ENCODE measurements at regions not wholly inside any gene's neighbourhood (a gene's known extent, or its start where the extent isn't known, plus 50 kb on each side); places are given as distances from the start of the nearest gene placed in this dataset.

- Histone ChIP-seq H3K36me3 (no peaks in the 10 kb centered on the region), H3K27ac (no peak overlapping the region), H3K9me3 (no peaks in the 10 kb centered on the region), H3K4me1 (peaks cover 0 to 20% (median under 1%) of the 10 kb centered on the region in 3 donors), H3K27me3 (no peaks in the 10 kb centered on the region), H3K4me3 (no peak overlapping the region)
- WGBS, 2 donors = 61 to 74% methylated on average over 6 of the region's 6 CpGs
- DNase-seq = no peak
- TF ChIP-seq POLR2A (IDR thresholded peaks at IDR 0.05) (no peak), CTCF (IDR thresholded peaks at IDR 0.05) (no peak)
- intact Hi-C loops (cut with DNase I) = no loop called here
These were observed 201.7 kb upstream of the RREB1 start for GRCh38 chr6:6905961-6906518.

GRCh38 chr6:6906570-6907213, 201.1 kb upstream of the RREB1 start:
- Histone ChIP-seq H3K9me3 (no peaks in the 10 kb centered on the region), H3K36me3 (no peaks in the 10 kb centered on the region), H3K4me3 (no peak overlapping the region), H3K27ac (no peak overlapping the region), H3K4me1 (peaks cover 0 to 13% (median 0%) of the 10 kb centered on the region in 3 donors), H3K27me3 (no peaks in the 10 kb centered on the region)
- whole genome bisulfite sequencing, 2 donors = 59 to 77% methylated on average over 5 of the region's 5 CpGs
- intact Hi-C loops (cut with DNase I) = no loop called here
- no peak for DNase-seq
- no peak for TF ChIP-seq POLR2A (IDR thresholded peaks at IDR 0.05)
- TF ChIP-seq CTCF (IDR thresholded peaks at IDR 0.05) = no peak

GRCh38 chr6:6907286-6907685, 200.5 kb upstream of the RREB1 start:
- H3K4me1 ChIP-seq = peaks cover 0 to 10% (median 0%) of the 10 kb centered on the region in 3 donors
- TF ChIP-seq POLR2A (IDR thresholded peaks at IDR 0.05) = no peak
- no peak for TF ChIP-seq CTCF (IDR thresholded peaks at IDR 0.05)
- no peak overlapping the region for H3K4me3 ChIP-seq
- H3K27me3 ChIP-seq = no peaks in the 10 kb centered on the region
- no peak for DNase-seq
- no peaks in the 10 kb centered on the region for H3K36me3 ChIP-seq
- H3K9me3 ChIP-seq = no peaks in the 10 kb centered on the region
- WGBS, 2 donors = 90 to 91% methylated on average over 4 of the region's 4 CpGs
- H3K27ac ChIP-seq = no peak overlapping the region
- intact Hi-C loops (cut with DNase I) = no loop called here

- no peak for DNase-seq
- Histone ChIP-seq H3K27ac (no peak overlapping the region), H3K27me3 (no peaks in the 10 kb centered on the region), H3K36me3 (no peaks in the 10 kb centered on the region), H3K4me1 (peaks cover 0 to 18% (median 0%) of the 10 kb centered on the region in 3 donors), H3K4me3 (no peak overlapping the region), H3K9me3 (no peaks in the 10 kb centered on the region)
- TF ChIP-seq CTCF (IDR thresholded peaks at IDR 0.05) (no peak), POLR2A (IDR thresholded peaks at IDR 0.05) (no peak)
- intact Hi-C loops (cut with DNase I) = no loop called here
- 67 to 70% methylated on average over 1 of the region's 1 CpG for WGBS, 2 donors
These were observed 199.6 kb upstream of the RREB1 start for GRCh38 chr6:6908121-6908520.

GRCh38 chr6:6909111-6909510, 198.7 kb upstream of the RREB1 start:
- peaks cover 0 to 28% (median 0%) of the 10 kb centered on the region in 3 donors for H3K4me1 ChIP-seq
- H3K9me3 ChIP-seq = no peaks in the 10 kb centered on the region
- H3K4me3 ChIP-seq = no peak overlapping the region
- DNase-seq = no peak
- TF ChIP-seq POLR2A (IDR thresholded peaks at IDR 0.05) = no peak
- intact Hi-C loops (cut with DNase I) = no loop called here
- no peak overlapping the region for H3K27ac ChIP-seq
- no peaks in the 10 kb centered on the region for H3K27me3 ChIP-seq
- H3K36me3 ChIP-seq = no peaks in the 10 kb centered on the region
- 77 to 82% methylated on average over 7 to 9 of the region's 9 CpGs for WGBS, 2 donors

Data from esophagus squamous epithelium (tissue), 5 donors.